HL-60 (cell line): ENCODE measurements at regions not wholly inside any gene's neighbourhood (a gene's known extent, or its start where the extent isn't known, plus 50 kb on each side); places are given as distances from the start of the nearest gene placed in this dataset.

Source experiments
- DNase-seq, 2 experiments: peaks; one replicate each; pipeline ENCODE4 v3.0.0-alpha.2; 2010 to 2020; ENCODE audit warnings: low read depth in 1 of 2, low spot score in 1 of 2
- H3K27ac ChIP-seq: fragments of 250-450 bp; sonication (Bioruptor Pico); replicated peaks from 2 replicates; pipeline ENCODE4 v1.5.1; 2020; ENCODE audit warnings: mild to moderate bottlenecking, moderate library complexity
- H3K27me3 ChIP-seq: fragments of 250-450 bp; sonication (Bioruptor Pico); 2 replicates; pipeline ENCODE4 v1.5.1; 2021; ENCODE audit warnings: mild to moderate bottlenecking, moderate library complexity; ENCODE audit not compliant: insufficient read depth, poor library complexity, severe bottlenecking
- H3K4me3 ChIP-seq: replicated peaks from 2 replicates; pipeline ENCODE4 v1.5.1; 2011; ENCODE audit warnings: mild to moderate bottlenecking, control low read depth, low read length; ENCODE audit not compliant: insufficient read depth
- CTCF ChIP-seq: IDR thresholded peaks from one replicate; pipeline ENCODE4 v1.5.1; 2011; ENCODE audit warnings: low read length, control low read depth, inconsistent platforms; ENCODE audit not compliant: insufficient read depth
- GABPA ChIP-seq: IDR thresholded peaks from 2 replicates; pipeline ENCODE4 v1.6.1; 2012; ENCODE audit warnings: low read depth
- POLR2AphosphoS5 ChIP-seq: IDR thresholded peaks from 2 replicates; pipeline ENCODE4 v1.6.1; 2012; ENCODE audit warnings: low read depth
- SPI1 ChIP-seq: IDR thresholded peaks from 2 replicates; pipeline ENCODE4 v1.6.1; 2012; ENCODE audit warnings: low read depth, mild to moderate bottlenecking, borderline replicate concordance
- TF ChIP-seq, protein P1 (sequence below): IDR thresholded peaks from 2 replicates; pipeline ENCODE4 v1.6.1; 2012; ENCODE audit warnings: low read depth; ENCODE audit not compliant: insufficient replicate concordance

GRCh38 chr4:30783751-30784150 is 63.6 kb downstream of the PCDH7 start:
- no peak overlapping the region for H3K27ac ChIP-seq
- TF ChIP-seq, protein P1, sequence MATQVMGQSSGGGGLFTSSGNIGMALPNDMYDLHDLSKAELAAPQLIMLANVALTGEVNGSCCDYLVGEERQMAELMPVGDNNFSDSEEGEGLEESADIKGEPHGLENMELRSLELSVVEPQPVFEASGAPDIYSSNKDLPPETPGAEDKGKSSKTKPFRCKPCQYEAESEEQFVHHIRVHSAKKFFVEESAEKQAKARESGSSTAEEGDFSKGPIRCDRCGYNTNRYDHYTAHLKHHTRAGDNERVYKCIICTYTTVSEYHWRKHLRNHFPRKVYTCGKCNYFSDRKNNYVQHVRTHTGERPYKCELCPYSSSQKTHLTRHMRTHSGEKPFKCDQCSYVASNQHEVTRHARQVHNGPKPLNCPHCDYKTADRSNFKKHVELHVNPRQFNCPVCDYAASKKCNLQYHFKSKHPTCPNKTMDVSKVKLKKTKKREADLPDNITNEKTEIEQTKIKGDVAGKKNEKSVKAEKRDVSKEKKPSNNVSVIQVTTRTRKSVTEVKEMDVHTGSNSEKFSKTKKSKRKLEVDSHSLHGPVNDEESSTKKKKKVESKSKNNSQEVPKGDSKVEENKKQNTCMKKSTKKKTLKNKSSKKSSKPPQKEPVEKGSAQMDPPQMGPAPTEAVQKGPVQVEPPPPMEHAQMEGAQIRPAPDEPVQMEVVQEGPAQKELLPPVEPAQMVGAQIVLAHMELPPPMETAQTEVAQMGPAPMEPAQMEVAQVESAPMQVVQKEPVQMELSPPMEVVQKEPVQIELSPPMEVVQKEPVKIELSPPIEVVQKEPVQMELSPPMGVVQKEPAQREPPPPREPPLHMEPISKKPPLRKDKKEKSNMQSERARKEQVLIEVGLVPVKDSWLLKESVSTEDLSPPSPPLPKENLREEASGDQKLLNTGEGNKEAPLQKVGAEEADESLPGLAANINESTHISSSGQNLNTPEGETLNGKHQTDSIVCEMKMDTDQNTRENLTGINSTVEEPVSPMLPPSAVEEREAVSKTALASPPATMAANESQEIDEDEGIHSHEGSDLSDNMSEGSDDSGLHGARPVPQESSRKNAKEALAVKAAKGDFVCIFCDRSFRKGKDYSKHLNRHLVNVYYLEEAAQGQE: no peak
- TF ChIP-seq POLR2AphosphoS5 (no peak), GABPA (no peak), SPI1 (no peak), CTCF (no peak)
- no peak for DNase-seq
- H3K27me3 ChIP-seq: no peaks in the 10 kb centered on the region
- no peak overlapping the region for H3K4me3 ChIP-seq

GRCh38 chr4:30789219-30789671 is 69.1 kb downstream of the PCDH7 start:
- H3K4me3 ChIP-seq: no peak overlapping the region
- DNase-seq: no peak
- H3K27me3 ChIP-seq: no peaks in the 10 kb centered on the region
- no peak overlapping the region for H3K27ac ChIP-seq
- TF ChIP-seq SPI1 (no peak), GABPA (no peak), CTCF (no peak), POLR2AphosphoS5 (no peak)
- TF ChIP-seq, protein P1: no peak

- TF ChIP-seq SPI1 (no peak), GABPA (no peak), CTCF (no peak), POLR2AphosphoS5 (no peak)
- TF ChIP-seq, protein P1: no peak
- no peak for DNase-seq
- Histone ChIP-seq H3K27ac (no peak overlapping the region), H3K27me3 (no peaks in the 10 kb centered on the region), H3K4me3 (no peak overlapping the region)
These were observed 70.0 kb downstream of the PCDH7 start for GRCh38 chr4:30790123-30790522.
